HG03103 (cell line): ENCODE measurements at regions not wholly inside any gene's neighbourhood (a gene's known extent, or its start where the extent isn't known, plus 50 kb on each side); places are given as distances from the start of the nearest gene placed in this dataset.
"Not testable (repeated sequence)": the region's sequence is repeated elsewhere in the genome, so short reads cannot be mapped to it uniquely, and the experiment has no call there.

Experiments used
- ATAC-seq: cut with Tn5 transposase; IDR thresholded peaks from one replicate; pipeline ENCODE4 v1.9.1; 2021; ENCODE audit warnings: low read depth; ENCODE audit not compliant: unreplicated experiment

DNA sequence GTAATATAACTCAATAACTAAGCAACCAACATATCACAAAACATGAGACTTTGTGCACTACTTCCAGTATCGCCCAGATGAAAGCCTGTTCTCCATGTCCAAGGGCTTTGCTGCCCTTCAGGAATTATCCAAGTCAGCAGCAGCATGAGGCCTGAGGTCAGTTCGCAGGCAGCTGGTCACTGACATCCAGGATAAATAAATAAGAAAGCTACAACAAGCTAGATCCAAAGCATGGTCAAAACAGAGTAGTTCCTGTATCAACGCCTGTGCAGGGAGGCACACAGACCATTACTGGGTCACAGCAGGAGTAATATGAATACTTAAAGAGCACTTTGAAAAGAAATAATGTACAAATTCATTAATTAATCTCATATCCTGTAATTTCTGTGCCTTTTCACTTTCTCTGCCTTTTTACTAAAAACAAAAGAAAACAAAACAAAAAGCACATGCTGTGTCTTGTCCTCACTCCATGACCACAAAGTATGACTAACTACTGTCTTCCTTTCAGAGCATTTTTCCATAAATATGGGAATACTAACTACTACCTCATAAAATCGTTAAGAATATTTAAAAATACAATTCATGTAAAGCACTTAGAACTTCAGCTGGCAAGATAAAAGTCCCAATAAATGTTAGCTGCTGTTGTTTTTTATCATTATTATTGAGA is 374.9 kb upstream of the IRAK1BP1 start:
- no peak for ATAC-seq

DNA sequence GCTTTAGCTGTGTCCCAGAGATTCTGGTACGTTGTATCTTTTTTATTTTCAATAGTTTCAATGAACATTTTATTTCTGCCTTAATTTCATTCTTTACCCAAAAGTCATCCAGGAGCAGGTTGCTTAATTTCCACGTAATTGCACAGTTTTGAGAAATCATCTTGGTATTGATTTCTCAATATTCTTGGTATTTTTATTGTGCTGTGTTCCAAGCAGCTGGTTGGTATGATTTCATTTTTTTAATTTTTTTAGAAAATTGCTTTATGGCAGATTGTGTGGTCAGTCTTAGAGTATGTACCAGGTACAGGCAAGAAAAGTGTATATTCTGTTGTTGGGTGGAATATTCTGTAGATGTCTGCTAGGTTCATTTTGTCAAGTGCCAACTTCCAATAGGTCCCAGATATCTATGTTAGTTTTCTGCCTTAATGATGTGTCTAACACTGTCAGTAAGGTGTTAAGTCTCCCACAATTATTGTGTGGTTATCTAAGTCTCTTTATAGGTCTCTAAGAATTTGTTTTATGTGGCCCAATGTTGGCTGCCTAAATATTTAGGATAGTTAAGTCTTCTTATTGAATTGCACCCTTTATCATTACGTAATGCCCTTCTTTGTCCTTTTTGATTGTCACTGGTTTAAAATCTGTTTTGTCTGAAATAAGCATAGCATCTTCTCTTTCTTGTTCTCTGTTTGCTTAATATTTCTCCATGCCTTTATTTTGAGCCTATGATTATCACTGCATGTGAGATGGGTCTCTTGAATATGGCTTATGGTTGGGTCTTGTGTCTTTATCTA is 366.9 kb upstream of the IRAK1BP1 start:
- no peak for ATAC-seq

DNA sequence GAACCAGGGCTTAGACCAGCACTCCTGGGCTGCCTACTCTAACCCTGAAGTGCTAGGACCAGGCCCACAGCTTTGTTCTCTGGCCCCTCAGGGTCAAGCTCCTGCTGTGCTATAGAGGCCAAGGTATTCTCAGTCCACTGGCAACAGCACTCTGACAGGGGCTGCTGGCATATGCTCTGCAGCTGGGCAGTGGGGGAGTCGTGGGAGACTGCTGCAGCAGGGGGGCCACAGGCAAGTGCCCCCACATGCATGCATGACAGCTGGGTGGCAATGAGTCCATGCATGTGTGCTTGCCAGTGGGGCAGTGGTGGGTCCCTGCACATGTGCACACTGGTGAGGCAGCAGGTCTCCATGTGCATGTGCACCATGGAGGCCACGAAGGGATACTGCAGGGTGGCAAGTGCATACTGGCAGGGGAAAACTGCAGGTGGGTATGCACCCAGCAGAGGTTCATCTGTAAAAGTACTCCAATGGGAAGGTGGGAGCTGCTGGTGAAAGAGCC is 364.9 kb upstream of the IRAK1BP1 start:
- ATAC-seq, result no peak

DNA sequence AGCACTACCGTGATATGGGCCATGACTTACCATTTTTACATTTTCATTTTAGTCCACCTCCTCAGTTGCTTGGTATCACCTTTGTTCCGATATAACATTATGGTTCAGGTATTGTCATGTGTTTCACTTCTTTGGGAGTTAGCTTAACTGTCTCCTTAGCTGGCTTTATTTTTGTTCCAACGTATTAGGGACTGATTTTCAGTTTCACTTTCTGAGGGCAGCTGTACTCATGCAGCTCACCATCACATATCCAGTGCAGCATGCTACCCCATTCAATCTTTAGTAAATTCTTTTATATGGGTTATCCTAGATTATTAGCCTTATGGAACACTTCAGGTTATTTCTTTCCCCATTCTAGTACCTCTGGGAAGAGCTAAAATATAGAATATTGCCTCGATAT is 362.2 kb upstream of the IRAK1BP1 start:
- no peak for ATAC-seq

DNA sequence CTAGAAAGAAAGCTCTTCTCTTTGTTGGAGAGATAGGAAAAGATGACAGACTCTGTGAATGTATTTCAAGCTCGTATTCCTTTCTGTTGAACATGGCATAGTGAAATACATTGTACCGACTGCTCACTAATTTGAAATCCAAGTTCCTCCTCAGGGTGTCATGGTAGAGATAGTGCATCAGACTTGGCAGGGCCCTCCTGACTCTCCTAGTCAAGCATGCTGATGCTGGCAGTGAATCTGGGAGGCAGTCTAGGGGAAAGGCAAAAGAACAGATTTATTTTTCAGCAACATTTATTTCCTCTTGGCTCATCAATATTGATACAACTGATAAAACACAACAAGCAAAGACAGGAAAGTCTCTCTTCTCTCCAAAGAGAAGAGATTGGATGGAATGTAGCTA is 356.3 kb upstream of the IRAK1BP1 start:
- ATAC-seq, result no peak

DNA sequence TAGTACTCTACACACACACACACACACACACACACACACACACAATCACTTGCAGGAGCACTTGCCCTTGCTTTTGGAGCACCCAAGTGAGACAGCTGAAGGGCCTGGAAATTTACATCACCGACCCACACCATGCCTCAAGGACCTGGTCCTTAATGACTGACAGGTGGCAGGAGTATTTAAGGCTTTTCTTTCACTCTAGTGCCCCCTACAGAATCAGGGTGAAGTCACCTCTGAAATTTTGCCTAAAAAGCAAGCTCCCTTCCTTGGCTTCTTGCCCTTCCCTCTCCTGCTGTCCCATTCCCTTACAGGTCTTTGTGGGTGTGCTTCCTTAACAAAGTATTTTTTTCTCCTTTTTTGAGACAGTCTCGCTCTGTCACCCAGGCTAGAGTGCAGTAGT is 353.5 kb upstream of the IRAK1BP1 start:
- no peak for ATAC-seq

DNA sequence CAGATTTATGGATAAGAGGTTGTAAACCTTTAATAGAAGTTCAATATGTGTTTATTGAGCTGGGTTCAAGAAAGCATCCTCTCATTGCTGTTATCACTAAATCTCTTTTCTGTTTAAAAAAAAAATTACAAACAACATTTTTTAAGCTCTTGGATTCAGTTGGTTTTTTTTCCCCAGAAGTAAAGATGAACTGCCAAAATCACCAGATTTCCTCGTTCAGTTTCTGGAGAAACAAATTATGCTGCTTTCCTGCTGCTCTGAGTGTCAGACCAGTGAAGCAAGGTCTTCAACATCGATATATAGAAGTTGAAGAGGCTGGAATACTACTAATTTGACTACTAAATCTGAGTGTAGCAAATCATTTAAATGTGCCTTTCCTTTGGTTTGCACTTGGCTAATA is 352.1 kb upstream of the IRAK1BP1 start:
- no peak for ATAC-seq

DNA sequence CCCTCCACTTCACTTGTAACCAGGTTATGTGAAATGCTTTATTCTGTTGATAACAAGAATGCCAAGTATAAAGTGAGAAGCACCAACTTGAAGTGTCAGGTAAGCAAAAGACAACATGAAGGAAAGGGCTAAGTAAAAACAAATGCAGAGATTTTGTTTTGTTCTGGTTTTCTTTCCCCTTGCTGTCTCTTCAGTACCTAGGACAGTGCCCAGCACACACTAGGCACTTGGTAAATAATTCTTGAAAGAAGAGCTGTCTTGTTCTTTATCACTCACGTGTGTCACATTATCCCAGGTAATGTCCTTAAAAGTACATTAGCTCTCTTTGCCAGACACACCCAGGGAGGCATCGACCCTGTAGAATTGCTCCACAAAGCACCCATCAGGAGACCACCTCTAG is 350.0 kb upstream of the IRAK1BP1 start:
- no peak for ATAC-seq

DNA sequence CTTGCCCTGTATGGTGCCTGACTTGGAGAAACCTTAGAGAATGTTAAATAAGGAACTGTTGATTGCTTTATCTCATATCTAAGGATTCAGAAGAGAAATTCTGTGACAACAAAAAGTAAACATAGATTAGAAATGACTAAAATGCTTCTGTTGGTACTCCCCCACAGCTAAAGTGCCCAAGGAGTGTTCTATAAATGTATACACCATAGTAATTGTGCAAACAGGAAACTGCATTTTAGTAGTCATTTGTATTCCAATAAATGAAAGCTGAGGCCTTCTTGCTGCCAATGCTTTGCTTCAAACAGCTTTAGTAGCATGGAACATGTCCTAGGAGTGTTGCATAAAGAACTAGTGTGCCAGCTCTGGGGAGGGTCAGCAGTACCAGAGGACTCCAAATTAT is 343.7 kb upstream of the IRAK1BP1 start:
- no peak for ATAC-seq

DNA sequence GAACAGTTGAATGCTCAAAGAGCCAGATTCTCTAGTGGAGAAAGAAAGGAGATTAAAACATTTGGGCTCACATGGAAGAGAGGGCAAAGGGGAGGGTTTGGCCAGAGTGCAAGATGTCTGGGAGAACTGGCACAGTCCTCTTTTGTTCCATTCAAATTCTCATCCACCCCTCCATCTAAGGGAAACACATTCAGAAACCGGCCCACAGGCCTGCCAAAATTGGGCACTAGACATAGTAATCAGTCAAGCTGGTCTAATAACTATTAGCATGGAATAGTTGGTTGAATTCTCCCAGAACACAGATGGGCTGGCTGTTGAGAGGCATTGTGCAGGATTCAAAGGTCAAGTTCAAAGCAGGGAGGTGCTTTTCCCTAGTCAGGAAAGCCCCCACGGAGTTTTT is 341.4 kb upstream of the IRAK1BP1 start:
- no peak for ATAC-seq

DNA sequence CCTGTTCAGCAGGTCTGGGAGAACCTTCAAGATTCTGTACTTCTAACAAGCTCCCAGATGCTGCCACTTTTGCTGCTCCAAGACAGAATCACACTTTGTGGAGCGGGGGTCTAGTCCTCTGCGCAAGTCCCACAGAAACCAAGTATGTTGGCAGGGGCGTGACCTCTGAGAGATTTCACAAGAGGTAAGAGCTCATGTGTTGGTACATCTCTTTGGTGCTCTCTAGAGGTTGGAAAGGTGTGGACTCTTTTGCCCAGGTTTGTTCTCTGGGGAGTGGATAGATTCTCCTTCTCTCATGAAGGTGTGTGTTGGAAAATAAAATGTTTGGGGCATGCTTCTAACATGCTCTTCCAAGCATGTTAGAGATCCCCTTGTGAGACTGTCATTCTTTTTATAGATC is 340.9 kb upstream of the IRAK1BP1 start:
- no peak for ATAC-seq

DNA sequence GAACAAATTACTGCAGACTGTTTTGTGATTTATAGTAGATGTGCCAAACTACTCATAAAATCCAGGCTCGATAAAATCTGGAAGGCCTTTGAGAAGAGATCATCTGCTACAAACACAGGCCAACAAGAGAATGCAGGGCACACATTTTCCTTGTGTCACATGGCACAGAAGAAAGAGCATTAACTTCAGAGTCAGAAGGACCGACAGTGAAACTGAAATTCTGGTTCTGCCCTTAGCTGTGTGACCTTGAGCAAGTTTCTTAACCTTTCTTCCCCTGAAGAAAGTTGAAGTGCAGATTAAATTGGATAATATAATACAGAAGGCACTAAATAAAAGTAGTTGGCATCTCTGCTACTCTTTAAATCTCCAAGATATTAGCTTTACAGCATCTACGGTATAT is 338.4 kb upstream of the IRAK1BP1 start:
- ATAC-seq, result no peak

DNA sequence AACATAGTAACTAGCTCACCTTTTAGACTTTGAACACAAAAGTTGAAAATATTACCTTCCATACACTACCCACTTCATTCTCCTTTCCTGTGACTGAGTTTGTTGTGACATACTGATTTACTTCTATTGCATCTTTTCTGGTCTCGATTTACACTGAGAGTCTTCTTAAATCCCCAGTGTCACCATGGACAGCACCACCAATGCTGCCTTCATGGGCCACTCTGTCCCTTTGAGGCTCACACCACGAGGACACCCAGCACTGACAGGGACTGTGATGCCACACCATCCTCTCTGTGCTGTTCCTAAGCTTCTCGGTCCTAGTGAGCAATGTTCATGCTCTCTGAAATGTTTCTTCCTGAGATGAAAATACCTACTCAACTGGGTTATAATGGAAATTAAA is 337.1 kb upstream of the IRAK1BP1 start:
- ATAC-seq, result no peak

DNA sequence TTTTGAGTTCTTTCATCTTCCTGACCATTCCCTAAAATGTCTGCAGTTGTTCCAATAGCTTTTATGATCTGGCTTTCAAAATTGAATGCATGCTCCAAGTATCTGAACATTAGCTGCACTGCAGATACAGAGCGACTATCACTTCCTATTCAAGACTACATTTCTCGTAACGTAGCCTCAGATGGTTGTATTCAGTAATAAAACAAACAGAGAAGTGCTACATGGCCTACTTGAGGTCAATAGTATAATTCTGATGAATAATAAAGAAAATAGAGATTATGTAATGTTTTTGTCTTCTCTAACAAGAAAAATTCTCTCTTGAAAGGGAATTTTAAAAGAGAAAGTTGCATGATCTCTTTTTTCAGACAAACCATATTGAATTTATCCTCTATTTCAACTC is 333.9 kb upstream of the IRAK1BP1 start:
- no peak for ATAC-seq

DNA sequence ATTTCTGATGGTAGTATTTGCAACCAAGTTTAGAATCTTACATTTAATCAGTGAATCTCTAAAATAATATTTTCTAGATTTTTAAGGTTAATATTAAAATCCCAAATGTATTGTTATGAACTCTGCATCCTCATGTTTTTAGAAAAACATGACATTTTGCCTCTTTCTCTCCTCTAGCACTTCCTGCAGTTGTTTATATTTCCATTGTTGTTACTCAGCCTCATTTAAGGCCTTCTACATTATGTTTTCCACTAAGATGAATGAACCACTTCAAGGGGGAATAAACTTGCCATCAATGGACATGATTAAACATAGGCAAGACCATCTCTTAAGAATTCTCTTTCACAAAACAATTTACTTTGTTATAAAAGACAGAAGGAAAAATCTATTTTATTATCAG is 333.5 kb upstream of the IRAK1BP1 start:
- no peak for ATAC-seq

DNA sequence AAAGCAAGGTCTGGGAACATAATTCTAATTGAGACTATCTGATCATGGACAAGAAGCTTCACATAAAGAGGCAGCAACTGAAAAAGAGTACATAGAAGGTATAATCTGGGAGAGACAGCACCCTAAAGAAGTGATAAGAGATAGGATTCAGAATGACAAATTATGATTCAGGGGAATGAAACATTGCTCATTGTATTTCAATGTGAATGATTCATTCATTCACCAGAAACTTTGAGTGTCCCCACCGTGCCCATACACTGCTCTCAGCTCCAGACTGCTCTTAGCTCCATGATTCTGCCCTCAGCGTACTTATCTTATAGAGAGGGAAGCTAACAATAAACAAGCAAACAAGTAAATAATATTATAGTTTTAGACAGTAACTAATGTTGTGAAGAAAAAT is 329.3 kb upstream of the IRAK1BP1 start:
- ATAC-seq, result no peak

DNA sequence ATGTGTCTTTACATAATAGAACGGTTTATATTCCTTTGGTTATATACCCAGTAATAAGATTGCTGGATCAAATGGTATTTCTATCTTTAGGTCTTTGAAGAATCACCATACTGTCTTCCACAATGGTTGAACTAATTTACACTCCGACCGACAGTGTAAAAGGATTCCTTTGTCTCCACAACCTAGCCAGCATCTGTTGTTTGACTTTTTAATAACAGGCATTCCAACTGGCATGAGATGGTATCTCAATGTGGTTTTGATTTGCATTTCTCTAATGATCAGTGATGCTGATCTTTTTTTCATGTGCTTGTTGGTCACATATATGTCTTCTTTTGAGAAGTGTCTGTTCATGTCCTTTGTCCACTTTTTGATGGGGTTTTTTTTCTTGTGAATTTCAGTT is 319.7 kb upstream of the IRAK1BP1 start:
- ATAC-seq, result not testable (repeated sequence)

DNA sequence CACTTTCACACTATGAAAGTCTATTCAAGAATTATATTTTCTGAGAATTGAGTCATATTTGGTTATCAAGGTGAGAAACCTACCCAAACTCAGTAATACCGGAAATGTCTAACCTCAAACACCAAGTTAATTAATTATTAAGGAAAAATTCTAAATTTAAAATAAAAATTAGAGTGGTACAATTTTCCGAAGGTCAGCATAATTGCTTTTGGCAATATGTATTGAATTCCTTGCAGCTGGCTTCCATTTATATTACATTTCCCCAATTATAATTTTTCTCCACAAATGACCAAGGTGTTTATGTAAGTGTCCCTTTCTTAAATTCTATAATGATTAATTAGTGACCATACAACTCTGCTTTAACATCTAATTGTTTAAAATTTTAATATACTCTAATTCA is 316.0 kb upstream of the IRAK1BP1 start:
- no peak for ATAC-seq

DNA sequence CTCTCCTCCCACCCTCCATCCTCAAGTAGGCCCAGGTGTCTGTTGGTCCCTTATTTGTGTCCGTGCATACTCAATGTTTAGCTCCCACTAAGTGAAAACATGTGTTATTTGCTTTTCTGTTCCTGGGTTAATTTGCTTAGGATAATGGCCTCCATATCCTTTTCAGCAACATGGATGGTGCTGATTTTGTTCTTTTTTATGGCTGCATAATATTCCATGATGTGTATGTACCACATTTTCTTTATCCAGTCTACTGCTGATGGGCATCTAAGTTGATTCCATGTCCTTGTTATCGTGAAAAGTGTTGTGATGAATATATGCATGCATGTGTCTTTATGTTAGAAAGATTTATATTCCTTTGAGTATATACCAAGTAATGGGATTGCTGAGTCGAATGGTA is 314.9 kb upstream of the IRAK1BP1 start:
- no peak for ATAC-seq

DNA sequence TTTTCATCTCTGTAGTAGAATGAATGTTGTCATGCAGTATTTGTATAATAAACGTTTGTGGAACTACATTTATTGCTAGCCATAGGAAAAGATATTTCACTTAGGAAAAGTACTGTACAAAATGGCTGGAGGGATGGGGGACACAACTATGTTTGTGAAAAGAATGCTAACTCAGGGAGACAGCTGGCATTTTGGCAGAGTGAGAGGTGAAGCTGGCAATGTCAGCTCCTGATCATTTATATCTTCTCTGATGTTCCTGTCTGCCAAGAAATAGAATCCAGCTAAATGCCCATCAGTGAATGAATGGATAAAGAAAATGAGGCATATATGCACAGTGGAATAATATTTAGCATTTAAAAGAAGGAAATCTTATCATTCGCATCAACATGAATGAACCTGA is 313.0 kb upstream of the IRAK1BP1 start:
- ATAC-seq, result no peak

DNA sequence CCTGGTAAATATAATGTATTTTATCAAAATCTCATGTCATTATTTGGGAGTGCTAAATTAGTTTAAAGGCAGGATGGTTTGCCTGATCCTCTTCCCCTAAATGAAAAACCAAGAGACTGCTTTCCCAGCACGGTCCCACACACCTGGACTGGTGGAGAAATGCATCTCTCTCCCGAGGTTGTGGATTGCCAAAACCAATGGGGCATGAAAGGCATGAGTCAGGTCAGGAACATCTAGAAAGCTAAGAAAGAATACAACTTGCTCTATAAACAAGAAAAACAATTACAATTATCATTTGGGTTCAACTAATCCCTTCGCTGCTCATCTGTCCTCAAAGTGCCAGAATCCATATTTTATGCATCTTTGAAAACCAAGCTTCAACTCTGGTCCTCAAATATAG is 308.3 kb upstream of the IRAK1BP1 start:
- ATAC-seq, result no peak

DNA sequence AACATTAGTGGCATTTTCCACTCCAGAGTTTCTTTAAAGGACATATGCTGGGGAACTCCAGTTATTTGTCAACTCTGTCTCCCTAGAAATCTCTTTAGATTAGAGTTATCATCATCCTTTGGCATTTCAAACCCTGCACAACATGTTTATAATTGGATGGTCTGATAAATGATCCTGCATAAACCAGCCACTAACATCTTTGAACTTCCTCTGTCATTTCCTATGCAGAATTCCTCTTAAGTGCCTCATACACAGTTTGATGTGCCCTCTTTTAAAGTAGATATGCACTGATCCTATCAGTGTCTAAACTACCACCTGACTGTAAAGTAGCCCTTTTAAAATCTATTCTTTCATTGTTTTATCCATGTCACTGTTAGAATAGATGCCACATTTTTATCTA is 306.3 kb upstream of the IRAK1BP1 start:
- no peak for ATAC-seq
